CD14-positive monocyte (primary cell): ENCODE measurements at regions not wholly inside any gene's neighbourhood (a gene's known extent, or its start where the extent isn't known, plus 50 kb on each side); places are given as distances from the start of the nearest gene placed in this dataset.

Source experiments
- DNase-seq, 3 donors: peaks; one replicate each; pipeline ENCODE4 v3.0.0-alpha.2; 2011 to 2022
- H2AFZ ChIP-seq: 2 replicates; pipeline ENCODE4 v1.6.0; 2012; ENCODE audit warnings: mild to moderate bottlenecking, low read depth, low read length, inconsistent platforms; ENCODE audit not compliant: insufficient read depth, poor library complexity, severe bottlenecking
- H3K27ac ChIP-seq, 2 donors: 1 replicate in 1 of 2; 2 replicates in 1 of 2; pipeline ENCODE4 v1.5.1; 2012 to 2013; ENCODE audit warnings: low read length in 2 of 2, control low read depth in 1 of 2, inconsistent platforms in 1 of 2, low read depth in 1 of 2, mild to moderate bottlenecking in 1 of 2
- H3K27me3 ChIP-seq, 2 donors: one replicate each; pipeline versions ENCODE4 v1.6.0 to v1.6.1; 2011 to 2013; ENCODE audit warnings: low read length in 2 of 2; ENCODE audit not compliant: control insufficient read depth in 2 of 2, insufficient read depth in 2 of 2
- H3K36me3 ChIP-seq, 2 donors: replicated peaks in 1 of 2; 1 replicate in 1 of 2; 2 replicates in 1 of 2; pipeline versions ENCODE4 v1.5.1 to v1.6.1; 2012 to 2013; ENCODE audit warnings: low read length in 2 of 2, control low read depth in 1 of 2, inconsistent platforms in 1 of 2, mild to moderate bottlenecking in 1 of 2; ENCODE audit not compliant: insufficient read depth in 2 of 2, control insufficient read depth in 1 of 2
- H3K4me1 ChIP-seq, 2 donors: 1 replicate in 1 of 2; 2 replicates in 1 of 2; pipeline versions ENCODE4 v1.5.1 to v1.6.1; 2012 to 2013; ENCODE audit warnings: low read length in 2 of 2, control low read depth in 1 of 2, inconsistent platforms in 1 of 2, mild to moderate bottlenecking in 1 of 2, moderate library complexity in 1 of 2; ENCODE audit not compliant: insufficient read depth in 2 of 2, control insufficient read depth in 1 of 2
- H3K4me2 ChIP-seq: replicated peaks from 2 replicates; pipeline ENCODE3; 2012; ENCODE audit warnings: low read length, moderate library complexity, mild to moderate bottlenecking; ENCODE audit not compliant: poor library complexity, severe bottlenecking; ENCODE audit errors: extremely low read depth
- H3K4me3 ChIP-seq, 3 experiments: fragments of 200-600 bp in 1 of 3; sonication (generic) in 1 of 3; replicated peaks in 1 of 3; 1 replicate in 2 of 3; 2 replicates in 1 of 3; pipeline ENCODE4 v1.5.1; 2011 to 2013; ENCODE audit warnings: low read length in 3 of 3, mild to moderate bottlenecking in 3 of 3, control low read depth in 2 of 3, low read depth in 2 of 3, inconsistent platforms in 1 of 3, moderate library complexity in 1 of 3
- H3K79me2 ChIP-seq: 2 replicates; pipeline ENCODE4 v1.6.0; 2012; ENCODE audit warnings: mild to moderate bottlenecking, control low read depth, inconsistent platforms, low read length, moderate library complexity; ENCODE audit not compliant: insufficient read depth
- H3K9ac ChIP-seq: 2 replicates; pipeline ENCODE4 v1.6.0; 2017; ENCODE audit warnings: low read length, mild to moderate bottlenecking; ENCODE audit not compliant: insufficient read depth, poor library complexity, severe bottlenecking
- H3K9me3 ChIP-seq, 2 donors: replicated peaks in 1 of 2; 1 replicate in 1 of 2; 2 replicates in 1 of 2; pipeline versions ENCODE4 v1.5.1 to v1.6.1; 2012 to 2013; ENCODE audit warnings: low read length in 2 of 2, control low read depth in 1 of 2; ENCODE audit not compliant: control insufficient read depth in 1 of 2, insufficient read depth in 1 of 2
- H4K20me1 ChIP-seq: 2 replicates; pipeline ENCODE4 v1.6.0; 2012; ENCODE audit warnings: mild to moderate bottlenecking, low read length, control low read depth, moderate library complexity; ENCODE audit not compliant: insufficient read depth
- H3K27ac Mint-ChIP-seq, 7 donors: one replicate each; pipeline ENCODE4 v1.8.0; 2020; ENCODE audit warnings: mild to moderate bottlenecking in 7 of 7, mixed read lengths in 7 of 7, moderate library complexity in 6 of 7, inconsistent platforms in 2 of 7
- H3K27me3 Mint-ChIP-seq, 3 donors: one replicate each; pipeline ENCODE4 v1.8.0; 2021 to 2022; ENCODE audit warnings: low read depth in 3 of 3, mild to moderate bottlenecking in 3 of 3, mixed read lengths in 3 of 3, moderate library complexity in 3 of 3, inconsistent platforms in 1 of 3
- H3K36me3 Mint-ChIP-seq, 2 donors: one replicate each; pipeline ENCODE4 v1.8.0; 2020; ENCODE audit warnings: mixed read lengths in 2 of 2, inconsistent platforms in 1 of 2, mild to moderate bottlenecking in 1 of 2
- H3K4me1 Mint-ChIP-seq: one replicate; pipeline ENCODE4 v1.8.0; 2020; ENCODE audit warnings: mild to moderate bottlenecking, mixed read lengths
- H3K4me3 Mint-ChIP-seq, 2 donors: one replicate each; pipeline ENCODE4 v1.8.0; 2020; ENCODE audit warnings: mild to moderate bottlenecking in 2 of 2, mixed read lengths in 2 of 2, moderate library complexity in 1 of 2
- H3K9me3 Mint-ChIP-seq, 7 donors: one replicate each; pipeline ENCODE4 v1.8.0; 2020 to 2022; ENCODE audit warnings: mixed read lengths in 7 of 7, mild to moderate bottlenecking in 6 of 7, moderate library complexity in 6 of 7, inconsistent platforms in 2 of 7
- CTCF ChIP-seq: fragments of 200-600 bp; IDR thresholded peaks from one replicate; pipeline ENCODE4 v1.8.0; 2022; ENCODE audit warnings: antibody characterized with exemption, mild to moderate bottlenecking
- WGBS: methylation state at CpG from one replicate; pipeline ENCODE4 v1.1.5; 2013; ENCODE audit warnings: missing lambda C conversion rate; ENCODE audit not compliant: insufficient coverage; 5-methylcytosine and 5-hydroxymethylcytosine counted together
- intact Hi-C, 2 donors: fragments of 100-400 bp; cut with micrococcal nuclease; formaldehyde crosslinking; loops; one replicate each; pipeline versions ENCODE4 v1.15.0 to v1.15.1; 2023

- no peaks in the 10 kb centered on the region for H3K36me3 ChIP-seq
- no peak for TF ChIP-seq CTCF
- H3K4me3 ChIP-seq = no peak overlapping the region
- Mint-ChIP-seq H3K27me3 (peaks cover 0 to 2% (median 1%) of the 10 kb centered on the region in 3 donors), H3K4me1 (peaks cover 4% of the 10 kb centered on the region), H3K4me3 (no peak overlapping the region), H3K27ac (peak overlapping the region in 1 of 7 donors; percentile 72), H3K36me3 (no peaks in the 10 kb centered on the region), H3K9me3 (peaks cover 0 to 10% (median 2%) of the 10 kb centered on the region in 7 donors)
- H3K9ac ChIP-seq = no peak overlapping the region
- no peak overlapping the region for H3K27ac ChIP-seq
- intact Hi-C loops = no loop called here
- DNase-seq = no peak
- H3K27me3 ChIP-seq = no peaks in the 10 kb centered on the region
- no peaks in the 10 kb centered on the region for H3K79me2 ChIP-seq
- H4K20me1 ChIP-seq = no peaks in the 10 kb centered on the region
- H3K9me3 ChIP-seq = no peaks in the 10 kb centered on the region
- H2AFZ ChIP-seq = no peak overlapping the region
- no peaks in the 10 kb centered on the region for H3K4me1 ChIP-seq
- 92% methylated on average over 2 of the region's 6 CpGs for WGBS
- no peak overlapping the region for H3K4me2 ChIP-seq
Measured at GRCh38 chr16:79713609-79714309, 113.2 kb upstream of the MAF start.

- Mint-ChIP-seq H3K27ac (no peak overlapping the region), H3K4me3 (no peak overlapping the region), H3K36me3 (no peaks in the 10 kb centered on the region), H3K9me3 (peaks cover 0 to 10% (median 2%) of the 10 kb centered on the region in 7 donors), H3K27me3 (peaks cover 0 to 2% (median 1%) of the 10 kb centered on the region in 3 donors), H3K4me1 (peaks cover 4% of the 10 kb centered on the region)
- 97% methylated on average over 4 of the region's 4 CpGs for WGBS
- H4K20me1 ChIP-seq = no peaks in the 10 kb centered on the region
- TF ChIP-seq CTCF = no peak
- no peak overlapping the region for H3K27ac ChIP-seq
- no peaks in the 10 kb centered on the region for H3K9me3 ChIP-seq
- no peaks in the 10 kb centered on the region for H3K27me3 ChIP-seq
- no peaks in the 10 kb centered on the region for H3K36me3 ChIP-seq
- DNase-seq = no peak
- no peak overlapping the region for H3K4me3 ChIP-seq
- intact Hi-C loops = no loop called here
- H3K79me2 ChIP-seq = no peaks in the 10 kb centered on the region
- no peak overlapping the region for H2AFZ ChIP-seq
- H3K4me2 ChIP-seq = no peak overlapping the region
- no peak overlapping the region for H3K9ac ChIP-seq
- H3K4me1 ChIP-seq = no peaks in the 10 kb centered on the region
Measured at GRCh38 chr16:79712276-79712675, 111.7 kb upstream of the MAF start.
